IMR-90 (cell line): ENCODE measurements at regions not wholly inside any gene's neighbourhood (a gene's known extent, or its start where the extent isn't known, plus 50 kb on each side); places are given as distances from the start of the nearest gene placed in this dataset.

Experiments used
- ATAC-seq: fragments of 200-7000 bp; cut with Tn5 transposase; 2 replicates; pipeline ENCODE4 v1.9.1; 2020; ENCODE audit warnings: low read depth, mild to moderate bottlenecking, moderate library complexity
- BruUV-seq: library from RNA; stranded (reverse); fragments of 400-500 nt; replicated peaks from 2 replicates; lab custom pipeline; 2021; lab: Mats Ljungman, UMichigan
- CTCF ChIA-PET: fragments of 300-600 bp; formaldehyde crosslinking; extraction: SDS; loops from one replicate; lab custom pipeline; 2021; ENCODE audit warnings: antibody characterized with exemption; lab: Yijun Ruan, JAX
- POLR2A ChIA-PET: fragments of 300-600 bp; sonication (Branson Sonifier 250); formaldehyde crosslinking; loops from one replicate; lab custom pipeline; 2022; ENCODE audit warnings: antibody characterized with exemption; ENCODE audit not compliant: unreplicated experiment; lab: Charles Lee
- DNase-seq: peaks from one replicate; pipeline ENCODE4 v3.0.0; 2013
- H2AFZ ChIP-seq: replicated peaks from 2 replicates; pipeline ENCODE3; 2013; ENCODE audit warnings: low read length, mild to moderate bottlenecking; ENCODE audit not compliant: poor library complexity
- H2AK5ac ChIP-seq: 2 replicates; pipeline ENCODE4 v1.6.1; 2013; ENCODE audit warnings: low read depth, low read length, inconsistent platforms
- H2AK9ac ChIP-seq: replicated peaks from 2 replicates; pipeline ENCODE3; 2013; ENCODE audit warnings: mild to moderate bottlenecking, low read depth, low read length, moderate library complexity; ENCODE audit not compliant: poor library complexity
- H2BK120ac ChIP-seq: 2 replicates; pipeline ENCODE4 v1.6.1; 2013; ENCODE audit warnings: low read depth, low read length, inconsistent platforms
- H2BK15ac ChIP-seq: 3 replicates; pipeline ENCODE4 v1.6.1; 2013; ENCODE audit warnings: low read depth, low read length, inconsistent platforms
- H2BK20ac ChIP-seq: 2 replicates; pipeline ENCODE4 v1.6.1; 2013; ENCODE audit warnings: low read depth, mild to moderate bottlenecking, inconsistent platforms, low read length, moderate library complexity
- H2BK5ac ChIP-seq: 2 replicates; pipeline ENCODE4 v1.6.1; 2013; ENCODE audit warnings: mild to moderate bottlenecking, low read depth, low read length, inconsistent platforms; ENCODE audit not compliant: poor library complexity, severe bottlenecking
- H3K14ac ChIP-seq: replicated peaks from 2 replicates; pipeline ENCODE4 v1.6.1; 2013; ENCODE audit warnings: low read depth, low read length, inconsistent platforms
- H3K18ac ChIP-seq: 2 replicates; pipeline ENCODE4 v1.6.1; 2013; ENCODE audit warnings: low read depth, low read length, control low read depth
- H3K23ac ChIP-seq: 2 replicates; pipeline ENCODE4 v1.6.1; 2013; ENCODE audit warnings: low read depth, low read length, inconsistent platforms
- H3K27ac ChIP-seq: 2 replicates; pipeline ENCODE4 v1.5.1; 2013; ENCODE audit warnings: mild to moderate bottlenecking, control low read depth, low read length; ENCODE audit not compliant: insufficient read depth
- H3K27me3 ChIP-seq: 2 replicates; pipeline ENCODE4 v1.6.1; 2013; ENCODE audit warnings: low read length; ENCODE audit not compliant: control insufficient read depth, insufficient read depth
- H3K36me3 ChIP-seq: 2 replicates; pipeline ENCODE4 v1.6.1; 2013; ENCODE audit warnings: low read length, mixed read lengths; ENCODE audit not compliant: control insufficient read depth, insufficient read depth
- H3K4ac ChIP-seq: 2 replicates; pipeline ENCODE4 v1.6.1; 2013; ENCODE audit warnings: low read depth, low read length, inconsistent platforms
- H3K4me1 ChIP-seq: 2 replicates; pipeline ENCODE4 v1.6.1; 2013; ENCODE audit warnings: low read length, mixed read lengths; ENCODE audit not compliant: control insufficient read depth, insufficient read depth
- H3K4me2 ChIP-seq: 2 replicates; pipeline ENCODE4 v1.6.1; 2013; ENCODE audit warnings: low read depth, mild to moderate bottlenecking, control low read depth, low read length, moderate library complexity
- H3K4me3 ChIP-seq: 2 replicates; pipeline ENCODE4 v1.5.1; 2013; ENCODE audit warnings: low read depth, mild to moderate bottlenecking, control low read depth, low read length, moderate library complexity; ENCODE audit not compliant: insufficient read depth
- H3K56ac ChIP-seq: 2 replicates; pipeline ENCODE4 v1.6.1; 2013; ENCODE audit warnings: low read length, inconsistent platforms; ENCODE audit not compliant: insufficient read depth; ENCODE audit errors: extremely low read depth
- H3K79me1 ChIP-seq, 2 experiments: 2 replicates each; pipeline ENCODE4 v1.6.1; 2013; ENCODE audit warnings: low read length in 2 of 2, inconsistent platforms in 1 of 2, low read depth in 1 of 2
- H3K9ac ChIP-seq: 2 replicates; pipeline ENCODE4 v1.6.1; 2013; ENCODE audit warnings: low read depth, low read length, control low read depth
- H3K9me1 ChIP-seq: 2 replicates; pipeline ENCODE4 v1.6.1; 2013; ENCODE audit warnings: low read length, inconsistent platforms; ENCODE audit not compliant: insufficient read depth
- H3K9me3 ChIP-seq: 2 replicates; pipeline ENCODE4 v1.6.1; 2013; ENCODE audit warnings: low read length; ENCODE audit not compliant: control insufficient read depth, insufficient read depth
- H4K20me1 ChIP-seq: 2 replicates; pipeline ENCODE4 v1.6.1; 2013; ENCODE audit warnings: low read length, inconsistent platforms; ENCODE audit not compliant: insufficient read depth
- H4K5ac ChIP-seq: 2 replicates; pipeline ENCODE4 v1.6.1; 2013; ENCODE audit warnings: mild to moderate bottlenecking, low read depth, low read length, control low read depth
- H4K8ac ChIP-seq, 2 experiments: 2 replicates each; pipeline ENCODE4 v1.6.1; 2013; ENCODE audit warnings: low read depth in 2 of 2, low read length in 2 of 2, control low read depth in 1 of 2, inconsistent platforms in 1 of 2
- H4K91ac ChIP-seq: 2 replicates; pipeline ENCODE4 v1.6.1; 2013; ENCODE audit warnings: low read depth, low read length, inconsistent platforms; ENCODE audit not compliant: insufficient read depth
- BHLHE40 ChIP-seq: fragments of 150-350 bp; IDR thresholded peaks from 2 replicates; pipeline ENCODE4 v1.6.1; 2016; ENCODE audit warnings: mild to moderate bottlenecking, low read depth, low read length
- CEBPB ChIP-seq: IDR thresholded peaks from 2 replicates; pipeline ENCODE4 v1.6.1; 2012; ENCODE audit warnings: low read depth, low read length, improper control_type of control experiment
- CHD1 ChIP-seq: IDR thresholded peaks from 2 replicates; pipeline ENCODE4 v1.6.1; 2012; ENCODE audit warnings: low read depth, low read length, improper control_type of control experiment
- FOS ChIP-seq: fragments of 150-350 bp; IDR thresholded peaks from 2 replicates; pipeline ENCODE4 v1.6.1; 2016; ENCODE audit warnings: low read depth, low read length
- MAFK ChIP-seq: IDR thresholded peaks from 2 replicates; pipeline ENCODE4 v1.6.1; 2012; ENCODE audit warnings: low read depth, low read length, improper control_type of control experiment
- MAZ ChIP-seq: IDR thresholded peaks from 2 replicates; pipeline ENCODE4 v1.6.1; 2012; ENCODE audit warnings: low read depth, mild to moderate bottlenecking, low read length, improper control_type of control experiment, moderate library complexity, borderline replicate concordance
- NFE2L2 ChIP-seq: fragments of 150-350 bp; IDR thresholded peaks from 2 replicates; pipeline ENCODE4 v1.6.1; 2016; ENCODE audit warnings: low read depth, mild to moderate bottlenecking, low read length
- RAD21 ChIP-seq: IDR thresholded peaks from 2 replicates; pipeline ENCODE4 v1.6.1; 2012; ENCODE audit warnings: low read length, improper control_type of control experiment
- RFX5 ChIP-seq: IDR thresholded peaks from 2 replicates; pipeline ENCODE4 v1.8.0; 2012; ENCODE audit warnings: low read depth, mild to moderate bottlenecking, low read length, moderate library complexity
- SMC3 ChIP-seq: fragments of 150-350 bp; IDR thresholded peaks from 2 replicates; pipeline ENCODE4 v1.6.1; 2016; ENCODE audit warnings: low read depth, mild to moderate bottlenecking, antibody characterized with exemption, low read length, moderate library complexity
- WGBS, 2 experiments: methylation state at CpG; one replicate each; pipeline versions ENCODE4 v1.1.5 to v1.1.7; 2013; ENCODE audit warnings: missing lambda C conversion rate in 2 of 2; ENCODE audit not compliant: insufficient read length in 1 of 2; ENCODE audit errors: extremely low coverage in 2 of 2; 5-methylcytosine and 5-hydroxymethylcytosine counted together
- dilution Hi-C: fragments of 300-500 bp; cut with HindIII; formaldehyde crosslinking; loops from one replicate; pipeline ENCODE4 v1.14.3; 2018; ENCODE audit warnings: low sequenced_read_pairs; ENCODE audit not compliant: unreplicated experiment
- in situ Hi-C: fragments of 300-500 bp; cut with MboI; formaldehyde crosslinking; loops from 3 replicates; pipeline ENCODE4 v1.14.3; 2019; ENCODE audit warnings: low sequenced_read_pairs, inconsistent platforms, mixed read lengths
- intact Hi-C: fragments of 100-400 bp; cut with micrococcal nuclease; formaldehyde crosslinking; loops from 2 replicates; pipeline ENCODE4 v1.10.0; 2022
- TF ChIP-seq, protein P1 (sequence below): fragments of 150-350 bp; IDR thresholded peaks from 2 replicates; pipeline ENCODE4 v1.6.1; 2016; ENCODE audit warnings: low read depth, mild to moderate bottlenecking, low read length, moderate library complexity, borderline replicate concordance
- TF ChIP-seq, protein P2 (sequence below): fragments of 150-350 bp; IDR thresholded peaks from 2 replicates; pipeline ENCODE4 v1.6.1; 2017; ENCODE audit warnings: mild to moderate bottlenecking, antibody characterized with exemption, low read length, low read depth
- TF ChIP-seq, protein P3 (sequence below): conservative IDR thresholded peaks from 2 replicates; pipeline ENCODE4 v1.5.1; 2012; ENCODE audit warnings: mild to moderate bottlenecking, low read depth, low read length, improper control_type of control experiment

DNA sequence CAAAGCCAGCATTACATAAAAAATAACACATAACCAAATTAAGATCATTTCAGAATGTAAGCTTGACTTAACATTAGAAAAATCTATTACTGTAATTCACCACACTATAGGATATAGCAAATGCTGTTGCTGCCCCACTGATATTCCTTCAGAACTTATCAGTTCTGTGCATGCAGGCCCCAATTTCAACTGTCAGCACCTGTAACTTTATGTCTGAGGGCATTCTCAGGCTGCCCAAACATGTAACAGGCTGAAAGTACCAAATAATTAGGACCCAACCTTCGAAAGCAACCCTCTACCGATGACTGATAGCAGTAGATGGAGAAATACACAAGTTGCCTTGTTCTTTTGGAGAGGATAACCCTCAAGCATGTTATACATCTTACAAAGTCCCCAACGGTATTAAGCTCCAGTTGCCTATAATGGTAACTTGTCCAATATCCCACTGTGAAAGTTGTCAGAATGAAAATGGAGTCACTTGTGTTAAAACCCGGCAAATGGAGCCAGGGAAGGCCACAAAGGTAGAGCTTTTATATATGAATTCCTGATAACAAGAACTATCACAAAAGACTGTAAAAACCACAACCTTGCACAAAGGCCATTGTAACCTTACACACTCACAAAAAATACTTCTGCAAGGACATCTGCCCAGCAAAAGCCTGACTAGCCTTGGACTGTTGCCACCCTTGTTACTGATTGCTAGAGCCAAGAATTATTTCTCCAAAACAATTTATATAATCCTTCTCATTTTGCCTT is 66.9 kb upstream of the ZNF746 start:
- ATAC-seq (no peak), DNase-seq (no peak)
- Histone ChIP-seq H2AFZ (no peak overlapping the region), H4K5ac (no peak overlapping the region), H3K9ac (no peak overlapping the region), H3K27me3 (no peaks in the 10 kb centered on the region), H2BK5ac (no peak overlapping the region), H3K56ac (no peak overlapping the region), H3K18ac (no peak overlapping the region), H2BK120ac (no peak overlapping the region), H3K79me1 (peaks cover 38 to 56% of the 10 kb centered on the region in 2 experiments), H3K27ac (no peak overlapping the region), H3K9me3 (peaks cover 5% of the 10 kb centered on the region; the same call in 1 of the 2 replicates), H3K4me1 (peaks cover 18% of the 10 kb centered on the region), H3K4me2 (no peak overlapping the region), H4K8ac (no peak overlapping the region), H2BK15ac (no peak overlapping the region), H4K20me1 (no peaks in the 10 kb centered on the region; the same call in 1 of the 2 replicates), H3K4ac (no peak overlapping the region), H2AK9ac (no peak overlapping the region), H3K9me1 (peaks cover 13% of the 10 kb centered on the region), H3K36me3 (peaks cover 16% of the 10 kb centered on the region), H3K23ac (no peak overlapping the region), H2BK20ac (no peak overlapping the region), H3K14ac (no peak overlapping the region), H4K91ac (no peak overlapping the region), H2AK5ac (no peak overlapping the region), H3K4me3 (no peak overlapping the region)
- BruUV-seq = no TSS peak
- ChIA-PET POLR2A (no interaction called here), CTCF (no interaction called here)
- dilution Hi-C loops = no loop called here
- no peak for TF ChIP-seq FOS
- no peak for TF ChIP-seq MAZ
- TF ChIP-seq, protein P1, sequence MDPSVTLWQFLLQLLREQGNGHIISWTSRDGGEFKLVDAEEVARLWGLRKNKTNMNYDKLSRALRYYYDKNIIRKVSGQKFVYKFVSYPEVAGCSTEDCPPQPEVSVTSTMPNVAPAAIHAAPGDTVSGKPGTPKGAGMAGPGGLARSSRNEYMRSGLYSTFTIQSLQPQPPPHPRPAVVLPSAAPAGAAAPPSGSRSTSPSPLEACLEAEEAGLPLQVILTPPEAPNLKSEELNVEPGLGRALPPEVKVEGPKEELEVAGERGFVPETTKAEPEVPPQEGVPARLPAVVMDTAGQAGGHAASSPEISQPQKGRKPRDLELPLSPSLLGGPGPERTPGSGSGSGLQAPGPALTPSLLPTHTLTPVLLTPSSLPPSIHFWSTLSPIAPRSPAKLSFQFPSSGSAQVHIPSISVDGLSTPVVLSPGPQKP = no peak
- TF ChIP-seq CHD1 = no peak
- no peak for TF ChIP-seq CEBPB
- no peak for TF ChIP-seq RAD21
- TF ChIP-seq MAFK = no peak
- no peak for TF ChIP-seq BHLHE40
- TF ChIP-seq, protein P2, sequence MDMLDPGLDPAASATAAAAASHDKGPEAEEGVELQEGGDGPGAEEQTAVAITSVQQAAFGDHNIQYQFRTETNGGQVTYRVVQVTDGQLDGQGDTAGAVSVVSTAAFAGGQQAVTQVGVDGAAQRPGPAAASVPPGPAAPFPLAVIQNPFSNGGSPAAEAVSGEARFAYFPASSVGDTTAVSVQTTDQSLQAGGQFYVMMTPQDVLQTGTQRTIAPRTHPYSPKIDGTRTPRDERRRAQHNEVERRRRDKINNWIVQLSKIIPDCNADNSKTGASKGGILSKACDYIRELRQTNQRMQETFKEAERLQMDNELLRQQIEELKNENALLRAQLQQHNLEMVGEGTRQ = no peak
- TF ChIP-seq SMC3 = no peak
- TF ChIP-seq RFX5 = no peak
- TF ChIP-seq NFE2L2 = no peak
- TF ChIP-seq, protein P3, sequence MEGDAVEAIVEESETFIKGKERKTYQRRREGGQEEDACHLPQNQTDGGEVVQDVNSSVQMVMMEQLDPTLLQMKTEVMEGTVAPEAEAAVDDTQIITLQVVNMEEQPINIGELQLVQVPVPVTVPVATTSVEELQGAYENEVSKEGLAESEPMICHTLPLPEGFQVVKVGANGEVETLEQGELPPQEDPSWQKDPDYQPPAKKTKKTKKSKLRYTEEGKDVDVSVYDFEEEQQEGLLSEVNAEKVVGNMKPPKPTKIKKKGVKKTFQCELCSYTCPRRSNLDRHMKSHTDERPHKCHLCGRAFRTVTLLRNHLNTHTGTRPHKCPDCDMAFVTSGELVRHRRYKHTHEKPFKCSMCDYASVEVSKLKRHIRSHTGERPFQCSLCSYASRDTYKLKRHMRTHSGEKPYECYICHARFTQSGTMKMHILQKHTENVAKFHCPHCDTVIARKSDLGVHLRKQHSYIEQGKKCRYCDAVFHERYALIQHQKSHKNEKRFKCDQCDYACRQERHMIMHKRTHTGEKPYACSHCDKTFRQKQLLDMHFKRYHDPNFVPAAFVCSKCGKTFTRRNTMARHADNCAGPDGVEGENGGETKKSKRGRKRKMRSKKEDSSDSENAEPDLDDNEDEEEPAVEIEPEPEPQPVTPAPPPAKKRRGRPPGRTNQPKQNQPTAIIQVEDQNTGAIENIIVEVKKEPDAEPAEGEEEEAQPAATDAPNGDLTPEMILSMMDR = no peak
- no CpG with 5 or more reads among the region's 4 CpGs for WGBS, 2 experiments
- in situ Hi-C loops = no loop called here
- intact Hi-C loops = no loop called here
